C4-2B (cell line): ENCODE measurements at regions not wholly inside any gene's neighbourhood (a gene's known extent, or its start where the extent isn't known, plus 50 kb on each side); places are given as distances from the start of the nearest gene placed in this dataset.

ENCODE experiments used
- H3K27ac ChIP-seq: fragments of 450-650 bp; 2 replicates; pipeline ENCODE4 v1.5.1; 2017
- ZFX ChIP-seq: fragments of 450-650 bp; IDR thresholded peaks from 2 replicates; pipeline ENCODE4 v1.6.1; 2017
- TF ChIP-seq, protein P1 (sequence below): fragments of 450-650 bp; conservative IDR thresholded peaks from 2 replicates; pipeline ENCODE4 v1.5.1; 2017; ENCODE audit warnings: mild to moderate bottlenecking

DNA sequence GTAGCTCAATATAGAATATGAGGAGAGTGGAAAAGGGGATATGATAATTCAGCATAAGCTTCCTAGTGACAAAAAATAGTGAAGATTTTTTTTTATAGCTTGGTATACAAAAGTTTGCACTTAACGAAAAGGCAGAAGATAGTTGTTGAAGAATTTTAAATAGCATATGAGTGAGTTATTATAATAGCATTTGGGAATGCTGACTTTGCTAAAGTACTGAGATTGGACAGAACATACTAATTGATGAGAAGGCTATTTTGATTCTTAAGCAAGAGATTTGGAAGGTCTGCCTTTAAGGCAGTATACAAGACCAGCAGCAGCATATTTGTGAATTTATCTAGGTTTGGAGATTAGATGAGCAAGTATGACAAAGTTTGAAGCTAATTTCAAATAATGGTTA is 600.9 kb upstream of the POT1 start:
- no peak for TF ChIP-seq ZFX
- TF ChIP-seq, protein P1, sequence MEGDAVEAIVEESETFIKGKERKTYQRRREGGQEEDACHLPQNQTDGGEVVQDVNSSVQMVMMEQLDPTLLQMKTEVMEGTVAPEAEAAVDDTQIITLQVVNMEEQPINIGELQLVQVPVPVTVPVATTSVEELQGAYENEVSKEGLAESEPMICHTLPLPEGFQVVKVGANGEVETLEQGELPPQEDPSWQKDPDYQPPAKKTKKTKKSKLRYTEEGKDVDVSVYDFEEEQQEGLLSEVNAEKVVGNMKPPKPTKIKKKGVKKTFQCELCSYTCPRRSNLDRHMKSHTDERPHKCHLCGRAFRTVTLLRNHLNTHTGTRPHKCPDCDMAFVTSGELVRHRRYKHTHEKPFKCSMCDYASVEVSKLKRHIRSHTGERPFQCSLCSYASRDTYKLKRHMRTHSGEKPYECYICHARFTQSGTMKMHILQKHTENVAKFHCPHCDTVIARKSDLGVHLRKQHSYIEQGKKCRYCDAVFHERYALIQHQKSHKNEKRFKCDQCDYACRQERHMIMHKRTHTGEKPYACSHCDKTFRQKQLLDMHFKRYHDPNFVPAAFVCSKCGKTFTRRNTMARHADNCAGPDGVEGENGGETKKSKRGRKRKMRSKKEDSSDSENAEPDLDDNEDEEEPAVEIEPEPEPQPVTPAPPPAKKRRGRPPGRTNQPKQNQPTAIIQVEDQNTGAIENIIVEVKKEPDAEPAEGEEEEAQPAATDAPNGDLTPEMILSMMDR = no peak
- H3K27ac ChIP-seq = no peak overlapping the region

DNA sequence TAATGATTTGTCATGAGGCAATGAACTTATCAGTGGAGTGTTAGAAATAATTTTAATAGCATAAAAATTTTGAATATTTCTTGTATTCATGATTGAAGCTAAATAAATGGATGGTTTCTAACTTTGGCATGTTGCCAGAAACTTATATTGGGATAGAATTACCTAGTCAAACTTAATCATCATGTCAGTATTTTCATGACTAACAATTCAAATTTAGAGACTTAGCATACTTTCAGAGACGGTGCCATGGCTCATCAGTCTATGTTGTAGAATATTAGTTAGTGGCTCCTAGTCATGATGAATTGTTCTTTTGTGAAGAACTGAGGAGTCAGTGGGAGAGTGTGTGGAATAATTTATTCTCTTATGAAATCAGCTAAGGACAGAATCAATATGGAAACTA is 599.6 kb upstream of the POT1 start:
- no peak overlapping the region for H3K27ac ChIP-seq
- no peak for TF ChIP-seq ZFX
- TF ChIP-seq, protein P1 = no peak

DNA sequence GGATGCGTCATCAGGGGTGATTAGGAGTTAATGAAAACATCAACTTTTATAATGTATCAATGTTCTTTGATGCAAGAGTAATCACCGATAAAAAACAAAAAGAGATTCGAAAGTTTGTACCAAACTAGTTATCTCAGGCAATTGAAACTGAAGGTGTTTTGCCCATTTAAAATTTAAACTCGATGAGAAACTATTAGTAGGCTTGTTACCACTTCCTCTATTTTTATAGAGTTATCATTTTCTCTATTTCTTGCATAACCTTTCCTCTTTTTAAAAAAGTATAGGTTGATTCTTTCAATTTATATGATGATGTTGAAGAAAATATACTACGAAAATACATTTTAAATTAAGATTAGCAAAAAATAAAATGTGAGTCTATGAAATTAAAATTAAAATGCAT is 597.3 kb upstream of the POT1 start:
- H3K27ac ChIP-seq = no peak overlapping the region
- TF ChIP-seq, protein P1 = no peak
- no peak for TF ChIP-seq ZFX

DNA sequence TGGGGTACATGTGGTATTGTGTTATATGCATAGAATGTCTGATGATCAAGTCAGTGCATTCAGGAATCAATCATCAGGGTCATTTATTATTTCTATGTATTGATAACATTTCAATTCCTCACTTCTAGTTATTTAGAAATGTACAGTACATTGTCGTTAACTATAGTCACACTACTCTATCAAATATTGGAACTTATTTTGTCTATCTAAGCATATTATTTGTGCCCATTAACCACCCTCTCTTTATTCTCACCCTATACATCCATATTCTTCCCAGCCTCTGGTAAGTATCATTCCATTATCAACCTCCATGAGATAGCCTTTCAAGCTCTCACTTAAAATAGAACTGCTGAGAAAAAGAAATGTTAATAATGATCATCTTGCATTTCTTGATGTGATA is 596.5 kb upstream of the POT1 start:
- TF ChIP-seq ZFX = no peak
- TF ChIP-seq, protein P1 = no peak

DNA sequence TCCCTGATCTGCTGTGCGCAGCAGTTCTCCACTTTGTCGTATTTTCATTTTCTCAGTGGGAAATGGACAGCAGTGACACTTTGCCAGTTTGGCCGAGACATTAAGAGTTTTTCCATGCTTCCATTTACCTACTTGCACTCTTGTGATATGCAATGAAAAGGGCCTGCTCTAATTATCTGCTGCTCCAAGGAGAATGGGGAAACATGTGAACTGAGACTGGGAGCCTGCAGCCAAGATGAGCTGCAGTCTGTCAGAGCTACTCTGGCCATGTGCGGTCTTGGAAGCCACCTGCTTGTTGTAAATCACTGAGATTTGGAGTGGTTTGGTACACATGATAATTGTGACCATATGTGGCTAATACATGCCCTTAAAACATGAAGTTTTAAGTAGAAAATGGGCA is 586.6 kb upstream of the POT1 start:
- TF ChIP-seq ZFX = no peak
- TF ChIP-seq, protein P1 = no peak
- H3K27ac ChIP-seq = no peak overlapping the region

More for the DNA sequence above, 596.5 kb upstream of the POT1 start:
- no peak overlapping the region for H3K27ac ChIP-seq

DNA sequence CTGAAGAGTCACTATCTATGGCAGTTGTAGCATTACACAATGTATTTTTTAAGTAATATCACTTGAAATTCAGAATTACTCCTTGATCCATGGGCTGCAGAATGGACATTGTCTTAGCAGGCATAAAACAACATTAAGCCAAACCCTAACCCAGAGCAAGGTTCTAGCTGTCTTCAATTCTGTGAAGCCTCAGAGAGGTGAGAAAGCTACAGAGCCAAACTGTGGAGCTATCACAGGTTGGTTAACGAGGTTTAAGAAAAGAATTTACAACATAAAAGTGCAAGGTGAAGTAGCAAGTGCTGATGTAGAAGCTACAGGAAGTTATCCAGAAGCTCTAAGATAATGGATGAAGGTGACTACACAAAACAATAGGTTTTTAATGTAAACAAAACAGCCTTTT is 582.7 kb upstream of the POT1 start:
- no peak overlapping the region for H3K27ac ChIP-seq
- TF ChIP-seq, protein P1 = no peak
- TF ChIP-seq ZFX = no peak

DNA sequence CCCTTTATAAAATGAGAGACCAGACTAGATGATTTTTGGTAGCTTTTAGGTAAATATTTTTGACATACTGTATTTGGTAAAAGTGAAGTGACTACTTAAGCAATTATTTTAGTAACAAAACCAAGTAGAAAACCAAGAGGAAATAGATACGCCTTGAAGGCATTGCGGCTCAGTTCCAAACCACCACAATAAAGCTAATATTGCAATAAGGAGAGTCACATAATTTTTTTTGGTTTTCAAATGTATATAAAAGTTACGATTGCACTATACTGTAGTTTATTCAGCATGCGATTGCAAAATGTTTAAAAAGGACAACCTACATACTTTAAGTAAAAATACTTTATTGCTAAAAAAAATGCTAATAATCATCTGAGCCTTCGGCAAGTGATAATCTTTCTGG is 581.7 kb upstream of the POT1 start:
- H3K27ac ChIP-seq = no peak overlapping the region
- TF ChIP-seq, protein P1 = no peak
- TF ChIP-seq ZFX = no peak
